Body of pancreas (tissue), 4 donors: ENCODE measurements at regions not wholly inside any gene's neighbourhood (a gene's known extent, or its start where the extent isn't known, plus 50 kb on each side); places are given as distances from the start of the nearest gene placed in this dataset.

ENCODE experiments used
- POLR2A ChIP-seq, 3 donors: fragments of 450-650 bp; IDR thresholded peaks; one replicate each; pipeline ENCODE4 v1.6.1; 2016; ENCODE audit warnings: antibody characterized with exemption in 3 of 3, mild to moderate bottlenecking in 2 of 3
- TF ChIP-seq, protein P1 (sequence below), 7 experiments: fragments of 450-650 bp in 4 of 7; fragments of 200-600 bp in 3 of 7; sonication (generic) in 3 of 7; IDR thresholded peaks; one replicate each; pipeline ENCODE4 v1.5.1; 2016 to 2019; ENCODE audit warnings: antibody characterized with exemption in 7 of 7

DNA sequence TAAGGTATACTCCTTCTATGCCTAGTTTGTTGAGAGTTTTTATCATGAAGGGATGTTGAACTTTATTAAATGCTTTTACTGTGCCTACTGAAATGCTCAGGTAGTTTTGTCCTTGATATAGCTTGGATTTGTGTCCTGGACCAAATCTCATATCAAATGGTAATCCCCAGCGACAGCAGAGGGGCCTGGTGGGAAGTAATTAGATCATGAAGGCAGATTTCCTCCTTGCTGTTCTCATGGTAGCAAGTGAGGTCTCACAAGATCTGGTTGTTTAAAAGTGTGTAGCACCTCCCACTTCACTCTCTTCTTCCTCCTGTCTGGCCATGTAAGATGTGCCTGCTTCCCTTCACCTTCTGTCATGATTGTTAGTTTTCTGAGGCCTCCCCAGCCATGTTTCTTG is 78.2 kb downstream of the KIF2B start:
- TF ChIP-seq, protein P1, sequence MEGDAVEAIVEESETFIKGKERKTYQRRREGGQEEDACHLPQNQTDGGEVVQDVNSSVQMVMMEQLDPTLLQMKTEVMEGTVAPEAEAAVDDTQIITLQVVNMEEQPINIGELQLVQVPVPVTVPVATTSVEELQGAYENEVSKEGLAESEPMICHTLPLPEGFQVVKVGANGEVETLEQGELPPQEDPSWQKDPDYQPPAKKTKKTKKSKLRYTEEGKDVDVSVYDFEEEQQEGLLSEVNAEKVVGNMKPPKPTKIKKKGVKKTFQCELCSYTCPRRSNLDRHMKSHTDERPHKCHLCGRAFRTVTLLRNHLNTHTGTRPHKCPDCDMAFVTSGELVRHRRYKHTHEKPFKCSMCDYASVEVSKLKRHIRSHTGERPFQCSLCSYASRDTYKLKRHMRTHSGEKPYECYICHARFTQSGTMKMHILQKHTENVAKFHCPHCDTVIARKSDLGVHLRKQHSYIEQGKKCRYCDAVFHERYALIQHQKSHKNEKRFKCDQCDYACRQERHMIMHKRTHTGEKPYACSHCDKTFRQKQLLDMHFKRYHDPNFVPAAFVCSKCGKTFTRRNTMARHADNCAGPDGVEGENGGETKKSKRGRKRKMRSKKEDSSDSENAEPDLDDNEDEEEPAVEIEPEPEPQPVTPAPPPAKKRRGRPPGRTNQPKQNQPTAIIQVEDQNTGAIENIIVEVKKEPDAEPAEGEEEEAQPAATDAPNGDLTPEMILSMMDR (IDR thresholded peaks at IDR 0.05), result no peak
- no peak for TF ChIP-seq POLR2A (IDR thresholded peaks at IDR 0.05)
